ENCODE measurements at regions not wholly inside any gene's neighbourhood (a gene's known extent, or its start where the extent isn't known, plus 50 kb on each side); places are given as distances from the start of the nearest gene placed in this dataset.

DNA sequence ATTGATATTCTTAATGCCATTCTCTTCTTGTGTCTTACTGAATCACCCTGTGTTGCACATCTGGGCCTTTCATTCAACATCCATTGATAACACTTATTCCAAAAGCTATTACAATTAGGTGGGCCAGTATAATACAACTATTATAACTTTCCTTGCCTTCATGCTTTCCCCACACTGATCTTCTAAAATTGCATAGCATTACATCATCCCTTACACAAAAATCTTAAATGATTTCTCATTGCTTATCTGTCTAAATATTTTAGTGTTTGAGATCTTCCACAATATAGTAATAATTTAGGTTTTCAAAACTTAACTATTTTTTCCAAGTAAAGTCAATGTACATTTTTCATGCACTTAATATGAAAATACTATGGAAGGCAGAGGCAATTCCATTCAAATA is 1634.1 kb downstream of the PLA2G4A start:
- TF ChIP-seq, protein P1, sequence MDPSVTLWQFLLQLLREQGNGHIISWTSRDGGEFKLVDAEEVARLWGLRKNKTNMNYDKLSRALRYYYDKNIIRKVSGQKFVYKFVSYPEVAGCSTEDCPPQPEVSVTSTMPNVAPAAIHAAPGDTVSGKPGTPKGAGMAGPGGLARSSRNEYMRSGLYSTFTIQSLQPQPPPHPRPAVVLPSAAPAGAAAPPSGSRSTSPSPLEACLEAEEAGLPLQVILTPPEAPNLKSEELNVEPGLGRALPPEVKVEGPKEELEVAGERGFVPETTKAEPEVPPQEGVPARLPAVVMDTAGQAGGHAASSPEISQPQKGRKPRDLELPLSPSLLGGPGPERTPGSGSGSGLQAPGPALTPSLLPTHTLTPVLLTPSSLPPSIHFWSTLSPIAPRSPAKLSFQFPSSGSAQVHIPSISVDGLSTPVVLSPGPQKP (IDR thresholded peaks at IDR 0.05; ENCODE audit: low read depth, low read length) = no peak
- no peak for TF ChIP-seq HDAC2 (IDR thresholded peaks at IDR 0.05)
- TF ChIP-seq, protein P2, sequence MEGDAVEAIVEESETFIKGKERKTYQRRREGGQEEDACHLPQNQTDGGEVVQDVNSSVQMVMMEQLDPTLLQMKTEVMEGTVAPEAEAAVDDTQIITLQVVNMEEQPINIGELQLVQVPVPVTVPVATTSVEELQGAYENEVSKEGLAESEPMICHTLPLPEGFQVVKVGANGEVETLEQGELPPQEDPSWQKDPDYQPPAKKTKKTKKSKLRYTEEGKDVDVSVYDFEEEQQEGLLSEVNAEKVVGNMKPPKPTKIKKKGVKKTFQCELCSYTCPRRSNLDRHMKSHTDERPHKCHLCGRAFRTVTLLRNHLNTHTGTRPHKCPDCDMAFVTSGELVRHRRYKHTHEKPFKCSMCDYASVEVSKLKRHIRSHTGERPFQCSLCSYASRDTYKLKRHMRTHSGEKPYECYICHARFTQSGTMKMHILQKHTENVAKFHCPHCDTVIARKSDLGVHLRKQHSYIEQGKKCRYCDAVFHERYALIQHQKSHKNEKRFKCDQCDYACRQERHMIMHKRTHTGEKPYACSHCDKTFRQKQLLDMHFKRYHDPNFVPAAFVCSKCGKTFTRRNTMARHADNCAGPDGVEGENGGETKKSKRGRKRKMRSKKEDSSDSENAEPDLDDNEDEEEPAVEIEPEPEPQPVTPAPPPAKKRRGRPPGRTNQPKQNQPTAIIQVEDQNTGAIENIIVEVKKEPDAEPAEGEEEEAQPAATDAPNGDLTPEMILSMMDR (IDR thresholded peaks at IDR 0.05) = no peak

All from A549 (cell line).